NK-92 (cell line): ENCODE measurements at regions not wholly inside any gene's neighbourhood (a gene's known extent, or its start where the extent isn't known, plus 50 kb on each side); places are given as distances from the start of the nearest gene placed in this dataset.

Experiments used
- DNase-seq: peaks from one replicate; lab custom pipeline; 2025; ENCODE audit not compliant: unreplicated experiment; lab: John Stamatoyannopoulos, UW

GRCh38 chr15:69529961-69530633 is 77.5 kb downstream of the RPLP1 start:
- DNase-seq, result no peak

GRCh38 chr15:69530991-69531664 is 78.5 kb downstream of the RPLP1 start:
- no peak for DNase-seq

GRCh38 chr15:69531665-69532027 is 79.0 kb downstream of the RPLP1 start:
- DNase-seq, result no peak

- DNase-seq, result no peak
These were observed 79.4 kb downstream of the RPLP1 start for GRCh38 chr15:69532066-69532465.

- DNase-seq, result no peak
These were observed 80.2 kb downstream of the RPLP1 start for GRCh38 chr15:69532856-69533255.

GRCh38 chr15:69533522-69533921 is 80.9 kb downstream of the RPLP1 start:
- no peak for DNase-seq

- no peak for DNase-seq
These were observed 82.6 kb downstream of the RPLP1 start for GRCh38 chr15:69535101-69535638.

- no peak for DNase-seq
These were observed 83.4 kb downstream of the RPLP1 start for GRCh38 chr15:69535998-69536397.

GRCh38 chr15:69536726-69537512 is 84.3 kb downstream of the RPLP1 start:
- DNase-seq, result no peak

GRCh38 chr15:69537901-69538300 is 85.3 kb downstream of the RPLP1 start:
- DNase-seq, result no peak

GRCh38 chr15:69538379-69538778 is 85.8 kb downstream of the RPLP1 start:
- no peak for DNase-seq

- DNase-seq, result no peak
These were observed 86.7 kb downstream of the RPLP1 start for GRCh38 chr15:69539345-69539744.

GRCh38 chr15:69540622-69541021 is 88.0 kb downstream of the RPLP1 start:
- DNase-seq, result no peak

- no peak for DNase-seq
These were observed 89.4 kb downstream of the RPLP1 start for GRCh38 chr15:69542028-69542427.

- no peak for DNase-seq
These were observed 91.2 kb downstream of the RPLP1 start for GRCh38 chr15:69543681-69544364.

- DNase-seq, result no peak
These were observed 91.9 kb downstream of the RPLP1 start for GRCh38 chr15:69544365-69545113.

- no peak for DNase-seq
These were observed 93.6 kb downstream of the RPLP1 start for GRCh38 chr15:69546182-69546581.

- DNase-seq, result no peak
These were observed 96.0 kb downstream of the RPLP1 start for GRCh38 chr15:69548395-69549180.

GRCh38 chr15:69551391-69552056 is 98.9 kb downstream of the RPLP1 start:
- DNase-seq, result no peak
